ENCODE measurements at regions not wholly inside any gene's neighbourhood (a gene's known extent, or its start where the extent isn't known, plus 50 kb on each side); places are given as distances from the start of the nearest gene placed in this dataset.

GRCh38 chr17:71329310-71330098 lies 791.3 kb upstream of the SOX9 start:
- no peak for TF ChIP-seq REST (IDR thresholded peaks at IDR 0.05; ENCODE audit: insufficient read depth in 1 of 2, low read depth in 2 of 2, low read length in 1 of 2)
- TF ChIP-seq, protein P1, sequence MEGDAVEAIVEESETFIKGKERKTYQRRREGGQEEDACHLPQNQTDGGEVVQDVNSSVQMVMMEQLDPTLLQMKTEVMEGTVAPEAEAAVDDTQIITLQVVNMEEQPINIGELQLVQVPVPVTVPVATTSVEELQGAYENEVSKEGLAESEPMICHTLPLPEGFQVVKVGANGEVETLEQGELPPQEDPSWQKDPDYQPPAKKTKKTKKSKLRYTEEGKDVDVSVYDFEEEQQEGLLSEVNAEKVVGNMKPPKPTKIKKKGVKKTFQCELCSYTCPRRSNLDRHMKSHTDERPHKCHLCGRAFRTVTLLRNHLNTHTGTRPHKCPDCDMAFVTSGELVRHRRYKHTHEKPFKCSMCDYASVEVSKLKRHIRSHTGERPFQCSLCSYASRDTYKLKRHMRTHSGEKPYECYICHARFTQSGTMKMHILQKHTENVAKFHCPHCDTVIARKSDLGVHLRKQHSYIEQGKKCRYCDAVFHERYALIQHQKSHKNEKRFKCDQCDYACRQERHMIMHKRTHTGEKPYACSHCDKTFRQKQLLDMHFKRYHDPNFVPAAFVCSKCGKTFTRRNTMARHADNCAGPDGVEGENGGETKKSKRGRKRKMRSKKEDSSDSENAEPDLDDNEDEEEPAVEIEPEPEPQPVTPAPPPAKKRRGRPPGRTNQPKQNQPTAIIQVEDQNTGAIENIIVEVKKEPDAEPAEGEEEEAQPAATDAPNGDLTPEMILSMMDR (IDR thresholded peaks at IDR 0.05), result no peak
- TF ChIP-seq POLR2AphosphoS5 (IDR thresholded peaks at IDR 0.05; ENCODE audit: low read depth, low read length), result no peak

Measured in Panc1 (cell line).